ENCODE measurements at regions not wholly inside any gene's neighbourhood (a gene's known extent, or its start where the extent isn't known, plus 50 kb on each side); places are given as distances from the start of the nearest gene placed in this dataset.

DNA sequence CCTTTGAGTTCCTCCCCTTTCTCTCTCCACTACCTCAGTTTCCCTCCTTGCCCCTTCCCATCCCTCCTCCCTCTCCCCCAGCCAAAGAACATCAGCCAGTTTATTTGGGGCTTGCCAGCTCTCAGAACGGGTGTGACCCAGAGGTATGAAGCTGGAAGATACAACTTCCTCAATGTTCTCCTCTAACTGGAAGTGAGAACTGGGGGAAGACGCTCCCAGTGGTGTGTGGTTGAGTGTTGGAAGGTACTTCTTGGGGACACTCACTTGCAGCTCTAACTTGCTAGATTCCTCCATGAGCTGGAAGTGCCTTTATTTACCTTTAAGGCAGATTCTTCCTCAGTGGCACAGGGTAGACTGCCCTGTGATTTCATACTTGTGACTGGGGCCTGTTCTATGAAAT, 110.5 kb upstream of the HABP2 start:
- no peaks in the 10 kb centered on the region for H3K27me3 ChIP-seq
- no peak overlapping the region for H3K4me3 ChIP-seq
- H3K36me3 ChIP-seq: no peaks in the 10 kb centered on the region
- TF ChIP-seq, protein P1, sequence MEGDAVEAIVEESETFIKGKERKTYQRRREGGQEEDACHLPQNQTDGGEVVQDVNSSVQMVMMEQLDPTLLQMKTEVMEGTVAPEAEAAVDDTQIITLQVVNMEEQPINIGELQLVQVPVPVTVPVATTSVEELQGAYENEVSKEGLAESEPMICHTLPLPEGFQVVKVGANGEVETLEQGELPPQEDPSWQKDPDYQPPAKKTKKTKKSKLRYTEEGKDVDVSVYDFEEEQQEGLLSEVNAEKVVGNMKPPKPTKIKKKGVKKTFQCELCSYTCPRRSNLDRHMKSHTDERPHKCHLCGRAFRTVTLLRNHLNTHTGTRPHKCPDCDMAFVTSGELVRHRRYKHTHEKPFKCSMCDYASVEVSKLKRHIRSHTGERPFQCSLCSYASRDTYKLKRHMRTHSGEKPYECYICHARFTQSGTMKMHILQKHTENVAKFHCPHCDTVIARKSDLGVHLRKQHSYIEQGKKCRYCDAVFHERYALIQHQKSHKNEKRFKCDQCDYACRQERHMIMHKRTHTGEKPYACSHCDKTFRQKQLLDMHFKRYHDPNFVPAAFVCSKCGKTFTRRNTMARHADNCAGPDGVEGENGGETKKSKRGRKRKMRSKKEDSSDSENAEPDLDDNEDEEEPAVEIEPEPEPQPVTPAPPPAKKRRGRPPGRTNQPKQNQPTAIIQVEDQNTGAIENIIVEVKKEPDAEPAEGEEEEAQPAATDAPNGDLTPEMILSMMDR (IDR thresholded peaks at IDR 0.05; ENCODE audit: low read depth, low read length): no peak
- H3K4me1 ChIP-seq (ENCODE audit: low read depth): no peaks in the 10 kb centered on the region
- no peak for DNase-seq (ENCODE audit: low read depth in 1 of 2, low spot score in 1 of 2)
- H3K9me3 ChIP-seq (ENCODE audit: low read depth): no peaks in the 10 kb centered on the region
- H3K27ac ChIP-seq: no peak overlapping the region

DNA sequence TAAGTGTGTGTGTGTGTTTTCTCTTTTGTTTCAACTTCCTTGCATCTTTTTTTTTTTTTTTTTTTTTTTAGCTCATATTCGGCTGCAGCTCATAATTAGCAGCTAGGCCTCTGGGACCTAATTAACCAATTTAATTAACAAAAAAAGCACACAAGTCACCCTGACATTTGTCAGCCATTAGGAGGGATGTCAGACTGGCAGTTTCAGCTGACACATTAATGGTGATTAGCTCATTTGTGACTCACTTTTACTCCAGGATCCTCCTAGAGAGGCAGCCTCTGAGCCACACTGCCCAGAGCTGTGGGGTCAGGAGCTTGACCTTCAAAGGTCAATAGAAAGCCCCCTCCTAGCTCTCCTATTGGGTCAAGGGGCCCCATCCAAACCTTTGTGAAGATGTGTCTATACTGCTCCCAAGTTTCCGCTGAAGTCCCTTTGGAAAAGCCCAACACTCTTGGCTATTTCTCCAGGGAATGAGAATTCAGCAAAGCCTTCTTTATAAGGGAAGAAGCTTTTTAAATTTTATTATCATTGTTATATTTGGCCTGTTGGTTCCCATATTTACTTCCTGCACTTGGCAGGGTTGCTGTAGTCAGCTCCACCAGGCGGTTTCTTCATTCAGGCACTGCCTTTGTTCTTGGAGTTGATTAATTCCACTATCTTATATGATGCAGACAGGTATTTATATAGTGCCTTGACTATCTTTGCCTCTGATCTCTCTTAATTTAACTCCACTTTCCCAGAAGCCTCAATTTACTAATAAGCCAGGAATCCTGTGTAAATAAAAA, 109.5 kb upstream of the HABP2 start:
- no peak for DNase-seq (ENCODE audit: low read depth in 1 of 2, low spot score in 1 of 2)
- Histone ChIP-seq H3K9me3 (ENCODE audit: low read depth) (no peaks in the 10 kb centered on the region), H3K4me3 (no peak overlapping the region), H3K27ac (no peak overlapping the region), H3K4me1 (ENCODE audit: low read depth) (no peaks in the 10 kb centered on the region), H3K36me3 (no peaks in the 10 kb centered on the region), H3K27me3 (no peaks in the 10 kb centered on the region)
- TF ChIP-seq, protein P1 (IDR thresholded peaks at IDR 0.05; ENCODE audit: low read depth, low read length): no peak

DNA sequence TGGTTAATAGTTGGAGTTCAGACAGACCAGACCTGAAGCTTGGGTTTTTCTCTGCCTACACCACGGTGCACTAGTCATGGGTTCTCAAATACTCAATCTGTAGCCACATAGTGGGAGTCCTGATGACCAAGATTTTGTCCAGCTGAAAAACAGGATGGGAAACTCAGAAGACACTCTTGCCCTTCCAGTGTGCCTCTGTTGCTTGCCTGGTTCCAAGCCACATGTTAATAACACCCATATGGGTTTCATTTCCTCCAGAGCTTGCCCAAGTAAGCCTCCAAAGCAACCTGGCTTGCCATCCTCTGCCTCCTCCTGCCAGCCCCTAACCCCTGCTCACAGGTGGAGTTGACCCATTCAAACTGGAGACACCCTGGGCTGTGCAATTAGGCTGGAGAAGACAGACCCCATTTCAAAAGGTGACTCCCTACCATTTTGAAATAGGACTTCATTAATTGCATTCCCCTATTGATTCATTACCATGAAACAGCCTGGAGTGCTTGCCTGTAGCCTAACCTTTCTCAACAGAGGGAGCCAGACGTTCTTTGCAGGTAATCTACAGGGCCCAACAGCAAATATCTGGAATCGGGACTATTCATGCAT, 108.0 kb upstream of the HABP2 start:
- H3K4me3 ChIP-seq: no peak overlapping the region
- TF ChIP-seq, protein P1 (IDR thresholded peaks at IDR 0.05; ENCODE audit: low read depth, low read length): no peak
- no peak overlapping the region for H3K27ac ChIP-seq
- no peaks in the 10 kb centered on the region for H3K27me3 ChIP-seq
- DNase-seq (ENCODE audit: low read depth in 1 of 2, low spot score in 1 of 2): no peak
- no peaks in the 10 kb centered on the region for H3K36me3 ChIP-seq
- H3K4me1 ChIP-seq (ENCODE audit: low read depth): no peaks in the 10 kb centered on the region
- no peaks in the 10 kb centered on the region for H3K9me3 ChIP-seq (ENCODE audit: low read depth)

DNA sequence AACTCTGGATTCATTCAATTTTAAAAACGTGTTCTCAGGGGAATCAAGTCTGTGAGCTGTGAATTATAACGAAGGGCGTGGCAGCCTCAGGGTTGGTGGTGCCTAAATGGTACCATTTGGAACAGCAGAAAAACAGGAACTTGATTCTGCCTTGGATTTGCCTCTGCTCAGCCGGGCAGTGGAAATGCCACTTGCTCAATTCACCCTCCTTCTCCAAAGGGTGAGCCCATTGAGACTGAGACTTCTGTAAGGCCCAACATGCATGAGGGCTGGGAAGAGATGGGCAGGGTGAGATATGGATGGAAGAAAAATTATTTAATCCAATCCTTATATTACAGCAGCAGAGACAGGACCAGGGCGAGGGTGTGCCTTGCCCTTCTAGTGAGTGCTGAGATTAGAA, 107.1 kb upstream of the HABP2 start:
- no peaks in the 10 kb centered on the region for H3K36me3 ChIP-seq
- no peaks in the 10 kb centered on the region for H3K9me3 ChIP-seq (ENCODE audit: low read depth)
- TF ChIP-seq, protein P1 (IDR thresholded peaks at IDR 0.05; ENCODE audit: low read depth, low read length): no peak
- no peaks in the 10 kb centered on the region for H3K4me1 ChIP-seq (ENCODE audit: low read depth)
- H3K4me3 ChIP-seq: no peak overlapping the region
- no peak overlapping the region for H3K27ac ChIP-seq
- peaks cover 5% of the 10 kb centered on the region for H3K27me3 ChIP-seq
- no peak for DNase-seq (ENCODE audit: low read depth in 1 of 2, low spot score in 1 of 2)

DNA sequence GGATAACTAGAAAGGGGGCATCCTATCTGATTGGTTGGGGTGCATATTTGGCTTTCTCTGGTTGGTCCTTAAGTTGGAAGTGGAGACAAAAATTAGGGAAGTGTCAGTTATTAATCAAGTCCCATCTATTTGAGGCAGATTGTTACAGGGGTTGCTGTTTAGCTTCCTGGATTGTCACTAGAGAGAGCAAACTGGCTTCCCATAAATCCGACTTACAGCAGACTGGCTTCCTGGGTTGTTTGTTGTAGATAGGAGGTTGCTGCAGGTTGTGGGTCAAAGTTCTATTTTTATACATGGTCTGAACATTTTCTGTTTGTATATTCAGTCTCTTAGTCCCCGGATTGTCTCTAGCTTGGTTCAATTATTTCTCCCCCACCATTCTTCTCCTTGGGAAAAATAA, 106.1 kb upstream of the HABP2 start:
- TF ChIP-seq, protein P1 (IDR thresholded peaks at IDR 0.05; ENCODE audit: low read depth, low read length): no peak
- Histone ChIP-seq H3K9me3 (ENCODE audit: low read depth) (no peaks in the 10 kb centered on the region), H3K36me3 (no peaks in the 10 kb centered on the region), H3K4me3 (no peak overlapping the region), H3K27ac (no peak overlapping the region), H3K27me3 (peaks cover 5% of the 10 kb centered on the region), H3K4me1 (ENCODE audit: low read depth) (no peaks in the 10 kb centered on the region)
- DNase-seq (ENCODE audit: low read depth in 1 of 2, low spot score in 1 of 2): no peak
